ENCODE measurements at regions not wholly inside any gene's neighbourhood (a gene's known extent, or its start where the extent isn't known, plus 50 kb on each side); places are given as distances from the start of the nearest gene placed in this dataset.

DNA sequence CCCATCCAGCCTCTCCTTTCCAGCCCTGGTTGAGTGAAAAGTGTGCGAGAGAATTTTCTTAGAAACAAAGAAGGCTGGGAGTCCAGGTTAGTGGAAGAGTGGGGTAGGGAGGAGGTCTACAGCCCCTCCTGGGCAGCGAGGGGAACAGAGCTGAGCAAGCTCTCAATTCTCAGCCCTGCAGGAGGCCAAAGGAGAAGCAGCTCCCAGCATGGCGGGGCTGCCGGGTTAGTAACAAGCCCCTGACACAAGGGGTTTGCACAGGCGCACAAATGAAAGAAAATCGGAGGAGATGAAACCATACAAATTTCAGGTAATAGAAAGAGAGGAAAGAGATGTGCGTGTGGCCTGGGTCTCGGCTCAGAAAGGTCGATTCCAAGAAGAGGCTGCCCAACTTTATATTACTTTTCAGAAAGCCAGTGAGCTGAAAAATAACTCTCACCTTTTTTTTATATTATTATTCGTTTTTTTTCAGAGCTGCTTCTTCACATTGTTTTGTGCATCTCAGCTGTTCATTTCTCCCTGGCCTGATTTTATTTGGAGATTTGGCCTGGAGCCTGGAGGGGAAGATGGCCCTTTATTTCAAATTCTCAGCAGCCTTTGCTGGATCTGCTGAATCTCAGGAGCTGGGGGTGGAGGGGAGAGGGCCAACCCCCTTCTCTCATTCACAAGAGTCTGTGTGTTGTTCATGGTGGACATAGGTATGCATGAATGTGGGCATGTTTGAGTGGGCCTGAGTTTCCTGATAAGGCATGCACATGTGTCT, 583.2 kb downstream of the BUD13 start:
- TF ChIP-seq CEBPB (IDR thresholded peaks at IDR 0.05) (no peak), TCF12 (IDR thresholded peaks at IDR 0.05; ENCODE audit: low read depth) (no peak)
- TF ChIP-seq, protein P1, sequence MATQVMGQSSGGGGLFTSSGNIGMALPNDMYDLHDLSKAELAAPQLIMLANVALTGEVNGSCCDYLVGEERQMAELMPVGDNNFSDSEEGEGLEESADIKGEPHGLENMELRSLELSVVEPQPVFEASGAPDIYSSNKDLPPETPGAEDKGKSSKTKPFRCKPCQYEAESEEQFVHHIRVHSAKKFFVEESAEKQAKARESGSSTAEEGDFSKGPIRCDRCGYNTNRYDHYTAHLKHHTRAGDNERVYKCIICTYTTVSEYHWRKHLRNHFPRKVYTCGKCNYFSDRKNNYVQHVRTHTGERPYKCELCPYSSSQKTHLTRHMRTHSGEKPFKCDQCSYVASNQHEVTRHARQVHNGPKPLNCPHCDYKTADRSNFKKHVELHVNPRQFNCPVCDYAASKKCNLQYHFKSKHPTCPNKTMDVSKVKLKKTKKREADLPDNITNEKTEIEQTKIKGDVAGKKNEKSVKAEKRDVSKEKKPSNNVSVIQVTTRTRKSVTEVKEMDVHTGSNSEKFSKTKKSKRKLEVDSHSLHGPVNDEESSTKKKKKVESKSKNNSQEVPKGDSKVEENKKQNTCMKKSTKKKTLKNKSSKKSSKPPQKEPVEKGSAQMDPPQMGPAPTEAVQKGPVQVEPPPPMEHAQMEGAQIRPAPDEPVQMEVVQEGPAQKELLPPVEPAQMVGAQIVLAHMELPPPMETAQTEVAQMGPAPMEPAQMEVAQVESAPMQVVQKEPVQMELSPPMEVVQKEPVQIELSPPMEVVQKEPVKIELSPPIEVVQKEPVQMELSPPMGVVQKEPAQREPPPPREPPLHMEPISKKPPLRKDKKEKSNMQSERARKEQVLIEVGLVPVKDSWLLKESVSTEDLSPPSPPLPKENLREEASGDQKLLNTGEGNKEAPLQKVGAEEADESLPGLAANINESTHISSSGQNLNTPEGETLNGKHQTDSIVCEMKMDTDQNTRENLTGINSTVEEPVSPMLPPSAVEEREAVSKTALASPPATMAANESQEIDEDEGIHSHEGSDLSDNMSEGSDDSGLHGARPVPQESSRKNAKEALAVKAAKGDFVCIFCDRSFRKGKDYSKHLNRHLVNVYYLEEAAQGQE (IDR thresholded peaks at IDR 0.05; ENCODE audit: low read depth), result no peak

Measured in Ishikawa (cell line).